GM18861 (cell line): ENCODE measurements at regions not wholly inside any gene's neighbourhood (a gene's known extent, or its start where the extent isn't known, plus 50 kb on each side); places are given as distances from the start of the nearest gene placed in this dataset.
"Not testable (repeated sequence)": the region's sequence is repeated elsewhere in the genome, so short reads cannot be mapped to it uniquely, and the experiment has no call there.

ENCODE experiments used
- ATAC-seq: cut with Tn5 transposase; IDR thresholded peaks from one replicate; pipeline ENCODE4 v1.9.1; 2021; ENCODE audit not compliant: unreplicated experiment

DNA sequence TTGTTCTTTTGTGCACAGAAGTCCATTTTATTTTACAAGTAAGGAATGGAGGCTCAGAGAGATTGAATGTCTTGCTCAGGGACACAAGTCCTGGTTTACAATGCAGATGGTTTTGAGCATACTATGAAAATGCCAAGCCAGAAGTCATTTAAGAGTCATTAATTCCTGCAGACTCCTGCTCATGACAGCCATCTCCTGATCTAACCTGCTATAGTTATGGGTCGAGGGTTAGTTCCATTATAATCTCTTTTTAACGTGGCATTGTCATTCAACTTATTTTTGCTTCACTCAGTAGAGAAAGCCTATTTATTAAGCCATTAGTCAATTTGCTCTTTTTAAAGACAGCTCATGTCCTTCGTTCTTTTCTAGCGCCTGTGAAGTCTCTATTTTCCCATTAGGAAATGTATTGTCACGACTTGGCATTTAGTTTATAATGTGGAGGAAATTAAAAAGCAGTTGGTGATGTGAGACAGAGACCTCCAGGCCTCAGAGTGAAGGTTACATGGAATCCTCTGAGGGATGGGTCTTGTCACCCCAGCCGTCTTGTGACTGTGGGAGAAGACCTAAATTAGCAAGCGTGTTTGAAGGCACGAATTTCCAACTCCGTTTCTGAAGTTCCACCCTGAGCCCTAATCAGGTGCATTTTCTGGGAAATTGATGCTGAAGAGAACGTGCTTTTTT lies 84.1 kb downstream of the ACTBL2 start:
- no peak for ATAC-seq

- ATAC-seq = no peak
Observed at GRCh38 chr5:57396701-57397100, 85.9 kb downstream of the ACTBL2 start.

DNA sequence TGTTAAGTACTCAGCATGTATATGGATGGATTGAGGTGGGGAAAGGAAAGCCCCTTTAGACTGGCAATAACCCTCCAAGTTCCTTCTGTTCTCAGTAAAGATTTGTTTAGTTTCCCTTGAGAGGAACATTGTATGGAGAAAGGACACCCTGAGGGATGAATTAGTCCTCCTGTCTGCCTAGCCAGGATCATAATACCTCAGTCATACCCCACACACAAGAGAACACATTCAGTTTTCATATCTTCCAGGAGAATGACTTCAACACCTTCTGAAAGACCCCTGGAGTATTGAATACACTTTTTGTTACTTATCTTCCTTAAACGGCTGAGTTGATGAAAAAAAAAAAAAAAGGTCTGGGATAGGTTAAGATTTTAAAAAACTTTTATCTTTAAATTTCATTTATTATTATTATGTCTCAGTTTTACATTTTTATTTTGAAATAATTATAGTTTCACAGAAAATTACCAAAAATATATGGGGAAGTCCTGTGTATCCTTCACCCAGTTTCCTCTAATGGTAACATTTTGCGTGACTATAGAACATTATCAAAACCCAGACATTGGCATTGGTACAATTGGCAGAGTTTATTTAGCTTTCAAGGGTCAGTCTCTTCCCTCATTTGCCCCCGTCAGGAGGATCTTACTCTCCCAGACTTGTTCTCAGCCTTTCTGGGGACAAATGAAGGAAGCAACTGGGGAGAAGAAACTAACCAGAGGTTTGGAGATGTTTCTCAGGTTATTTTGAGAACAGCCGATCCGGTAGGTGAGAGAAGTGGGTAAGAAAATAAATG lies 88.0 kb downstream of the ACTBL2 start:
- no peak for ATAC-seq

DNA sequence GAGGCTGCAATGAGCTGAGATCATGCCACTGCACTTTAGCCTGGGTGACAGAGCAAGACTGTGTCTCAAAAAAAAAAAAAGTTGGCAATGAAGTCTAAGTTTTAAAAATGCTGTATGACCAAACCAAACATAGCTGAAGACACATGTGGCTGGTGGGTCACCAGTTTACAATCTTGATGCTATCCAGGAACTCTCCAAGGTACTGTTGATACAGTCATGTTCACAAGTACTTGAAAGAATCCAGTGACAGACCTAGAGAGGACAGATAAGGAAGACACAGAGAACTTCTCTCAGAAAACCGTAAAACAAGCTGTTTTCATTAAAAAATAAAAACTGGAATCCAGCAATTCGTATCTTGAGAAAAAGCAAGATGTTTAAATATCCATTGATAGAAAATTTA lies 95.7 kb downstream of the ACTBL2 start:
- no peak for ATAC-seq

GRCh38 chr5:57383093-57383861 lies 99.3 kb downstream of the ACTBL2 start:
- no peak for ATAC-seq

- no peak for ATAC-seq
Observed at GRCh38 chr5:57382655-57383054, 100.0 kb downstream of the ACTBL2 start.

DNA sequence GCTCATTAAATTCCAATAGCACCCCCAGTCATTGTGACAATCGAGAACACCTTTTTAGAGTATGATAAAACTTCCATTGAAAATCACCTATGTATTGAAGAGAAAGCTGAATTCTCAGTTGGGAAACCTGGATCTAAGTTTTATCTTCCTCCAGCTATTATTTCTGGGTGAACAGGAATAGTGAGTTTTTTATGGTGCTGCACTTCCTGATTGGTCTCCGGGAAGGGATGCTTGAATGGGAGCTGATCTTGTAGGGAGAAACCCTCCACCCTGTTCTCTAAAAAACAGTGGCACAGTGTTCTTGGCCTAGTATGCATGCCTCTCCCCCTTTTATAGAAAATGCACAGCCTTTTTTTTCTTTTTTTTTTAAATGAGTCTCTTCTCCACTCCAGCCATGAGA lies 112.2 kb downstream of the ACTBL2 start:
- ATAC-seq = no peak

GRCh38 chr5:57368010-57368409 lies 114.6 kb downstream of the ACTBL2 start:
- no peak for ATAC-seq

- ATAC-seq = no peak
Observed at GRCh38 chr5:57366744-57367143, 115.9 kb downstream of the ACTBL2 start.

DNA sequence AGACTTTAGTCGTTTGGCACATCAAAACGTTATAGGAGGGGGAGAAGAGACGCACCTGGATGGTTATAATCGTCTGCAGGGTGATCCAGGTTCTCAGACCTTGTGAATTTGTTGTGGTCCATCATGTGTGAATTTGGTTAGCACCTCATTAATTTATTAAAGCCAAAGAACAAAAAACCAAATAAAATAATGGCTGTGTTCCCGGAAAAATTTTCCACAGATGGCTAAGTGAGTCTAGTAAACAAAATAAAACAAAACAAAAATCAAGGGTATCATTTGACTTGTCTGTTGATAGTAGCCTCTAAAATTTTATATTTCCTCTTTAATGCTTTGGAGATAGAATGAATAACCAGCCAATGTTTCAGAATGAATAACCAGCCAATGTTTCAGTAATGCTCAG lies 119.7 kb downstream of the ACTBL2 start:
- ATAC-seq = no peak

DNA sequence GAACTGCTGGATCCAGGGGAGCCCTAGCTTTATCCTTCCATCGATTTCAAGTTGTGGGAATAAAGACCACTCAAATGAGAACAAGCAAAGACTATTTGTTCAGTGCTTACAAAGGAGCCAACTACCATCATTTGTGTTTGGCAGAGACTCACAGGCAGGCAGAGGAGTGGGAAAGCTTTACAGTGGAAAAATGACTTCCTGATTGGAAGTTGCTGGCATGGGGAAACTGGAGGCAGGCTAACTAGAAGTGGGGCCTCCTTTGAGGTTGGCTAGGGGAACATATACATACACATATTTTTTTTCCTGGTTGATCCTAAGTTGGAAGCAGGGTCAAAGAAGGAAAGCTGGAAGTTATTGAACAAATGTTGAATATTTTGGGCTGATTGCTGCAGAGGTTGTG lies 121.7 kb downstream of the ACTBL2 start:
- ATAC-seq = no peak

GRCh38 chr5:57358796-57359592 lies 123.6 kb downstream of the ACTBL2 start:
- ATAC-seq = no peak

- not testable (repeated sequence) for ATAC-seq
Observed at GRCh38 chr5:57356850-57357249, 125.8 kb downstream of the ACTBL2 start.

DNA sequence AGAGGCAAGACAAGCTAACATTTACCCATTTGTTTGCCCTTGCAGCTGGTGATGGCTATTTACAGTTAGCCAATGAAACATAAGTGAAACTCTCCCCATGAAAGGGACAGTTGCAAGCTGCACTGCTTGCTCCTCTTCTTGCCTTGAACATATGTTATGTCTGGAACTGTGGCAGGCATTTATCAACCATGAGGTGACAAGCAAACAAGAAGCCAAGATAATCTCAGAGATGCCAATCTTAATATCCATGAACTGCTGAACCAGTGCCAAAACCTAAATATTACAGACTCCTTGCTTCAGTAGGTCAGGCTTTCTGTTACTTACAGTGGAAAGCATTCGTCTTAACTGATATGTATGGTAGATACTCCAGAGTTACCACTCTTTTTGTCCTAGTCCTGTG lies 133.4 kb downstream of the ACTBL2 start:
- no peak for ATAC-seq

DNA sequence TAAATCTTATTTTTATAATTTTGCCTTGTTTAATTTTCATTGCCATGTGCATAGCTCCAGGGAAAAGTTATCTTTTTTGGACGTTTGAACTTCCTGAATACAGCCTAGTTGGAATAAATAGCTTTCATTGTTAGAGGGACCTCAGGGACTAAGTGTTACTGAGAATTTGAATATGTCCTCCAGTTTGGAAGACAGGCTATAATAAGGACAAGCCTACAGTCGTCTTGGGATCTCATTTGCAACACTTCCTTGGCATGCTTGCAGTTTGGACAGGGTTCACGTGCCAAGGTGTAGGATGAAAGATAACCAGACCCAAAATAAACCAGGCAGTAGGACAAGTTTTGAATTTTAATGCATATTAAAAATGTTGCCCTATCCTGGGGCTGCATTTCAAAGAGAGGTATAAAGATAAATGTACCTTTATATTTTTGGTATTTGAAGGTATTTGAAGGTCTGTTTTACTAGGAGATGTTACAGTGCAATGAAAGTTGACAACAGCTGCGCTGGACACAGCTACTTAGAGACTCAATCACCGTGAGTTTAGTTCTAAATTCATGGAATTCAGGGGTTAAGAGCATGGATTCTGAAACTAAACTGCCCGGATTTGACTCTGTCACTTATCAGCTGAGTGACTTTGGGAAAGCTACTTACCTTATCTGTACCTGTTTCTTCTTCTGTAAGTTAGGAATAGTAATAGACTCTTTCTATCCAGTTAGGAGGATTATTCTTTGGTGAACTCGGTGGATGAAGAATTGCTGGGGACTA lies 134.1 kb downstream of the ACTBL2 start:
- no peak for ATAC-seq

- no peak for ATAC-seq
Observed at GRCh38 chr5:57346328-57346727, 136.3 kb downstream of the ACTBL2 start.

DNA sequence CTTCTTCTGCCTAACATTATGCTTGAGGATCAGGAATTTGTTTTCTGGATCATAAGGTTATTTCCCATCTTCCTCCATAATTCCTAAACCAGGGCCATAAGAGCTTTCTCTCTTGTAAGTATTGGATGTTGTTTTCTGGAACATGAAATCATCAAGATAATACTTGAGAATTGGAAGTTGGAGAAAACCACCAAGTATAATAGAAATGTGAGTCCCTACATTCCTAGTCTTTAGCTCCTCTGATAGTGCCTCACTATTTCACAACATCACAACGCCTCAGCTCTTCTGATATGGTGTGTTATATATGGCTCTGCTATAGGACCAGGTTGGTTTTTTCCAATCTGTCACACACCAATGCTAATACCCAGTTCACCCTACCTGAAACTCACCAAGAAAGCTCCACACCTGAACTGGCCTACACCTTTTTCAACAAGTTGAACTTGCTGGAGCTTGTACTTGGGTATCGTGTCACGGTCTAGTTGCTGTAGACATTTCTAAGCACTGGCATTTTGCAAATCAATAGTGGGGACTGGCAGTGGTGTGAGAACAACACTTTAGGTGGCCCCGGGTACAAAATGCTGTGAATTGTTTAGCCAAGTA lies 141.1 kb downstream of the ACTBL2 start:
- ATAC-seq = no peak

DNA sequence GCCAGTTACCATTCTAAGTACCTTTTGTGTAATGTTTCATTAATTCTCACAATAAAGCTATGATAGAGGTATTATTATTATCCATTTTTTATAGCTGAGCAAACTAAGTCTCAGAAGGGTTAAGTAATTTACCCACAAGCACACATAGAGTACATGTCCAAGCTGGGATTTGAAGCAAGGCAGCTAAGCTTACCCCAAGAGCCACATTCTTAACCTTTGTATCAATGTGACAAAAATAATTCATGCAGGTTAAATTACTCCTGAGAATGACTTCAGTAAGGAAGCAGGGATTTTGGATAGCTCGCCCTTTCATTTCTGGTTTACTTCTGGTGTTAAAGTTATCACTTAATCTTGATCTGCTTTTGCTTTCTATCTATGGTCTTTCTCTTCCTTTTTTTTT lies 141.9 kb downstream of the ACTBL2 start:
- no peak for ATAC-seq

DNA sequence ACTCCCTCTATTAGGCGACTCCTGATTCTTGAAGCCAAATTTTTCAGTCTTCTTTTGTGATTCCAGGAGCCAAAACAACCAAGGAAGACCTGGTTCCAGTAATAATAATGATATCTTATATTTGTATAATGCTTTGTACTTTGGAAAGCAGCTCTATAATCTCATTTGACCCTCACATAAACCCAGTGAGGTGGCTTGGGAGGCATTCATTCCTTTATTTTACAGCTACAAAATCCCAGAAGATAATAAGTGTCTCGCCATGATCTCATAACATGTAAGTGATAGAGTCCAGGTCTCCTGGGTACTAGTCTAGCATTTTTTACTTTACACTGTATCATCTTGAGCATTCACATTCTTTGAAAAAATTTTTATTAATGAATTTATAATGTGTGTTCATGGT lies 143.1 kb downstream of the ACTBL2 start:
- ATAC-seq = no peak

- no peak for ATAC-seq
Observed at GRCh38 chr5:57338868-57339340, 143.7 kb downstream of the ACTBL2 start.
